H9 (cell line): ENCODE measurements at regions not wholly inside any gene's neighbourhood (a gene's known extent, or its start where the extent isn't known, plus 50 kb on each side); places are given as distances from the start of the nearest gene placed in this dataset.

Source experiments
- DNase-seq: peaks from one replicate; pipeline ENCODE4 v3.0.0-alpha.2; 2017
- H2AFZ ChIP-seq: one replicate; pipeline ENCODE4 v1.6.1; 2013; ENCODE audit warnings: mild to moderate bottlenecking, low read length, control low read depth, moderate library complexity
- H2AK5ac ChIP-seq: 2 replicates; pipeline ENCODE4 v1.6.1; 2013; ENCODE audit warnings: low read length, control low read depth, mixed read lengths; ENCODE audit not compliant: insufficient read length
- H2BK120ac ChIP-seq: one replicate; pipeline ENCODE4 v1.6.1; 2013; ENCODE audit warnings: low read depth, mild to moderate bottlenecking, low read length, control low read depth, inconsistent platforms; ENCODE audit not compliant: poor library complexity, severe bottlenecking
- H2BK12ac ChIP-seq: 2 replicates; pipeline ENCODE4 v1.6.1; 2013; ENCODE audit warnings: low read length, control low read depth, mixed read lengths, low read depth; ENCODE audit not compliant: insufficient read length
- H2BK15ac ChIP-seq: 2 replicates; pipeline ENCODE4 v1.6.1; 2013; ENCODE audit warnings: low read depth, low read length, control low read depth
- H2BK20ac ChIP-seq: one replicate; pipeline ENCODE4 v1.6.1; 2013; ENCODE audit warnings: low read depth, mild to moderate bottlenecking, low read length, control low read depth, inconsistent platforms; ENCODE audit not compliant: poor library complexity, severe bottlenecking
- H2BK5ac ChIP-seq: 2 replicates; pipeline ENCODE4 v1.6.1; 2013; ENCODE audit warnings: low read length, control low read depth, mixed read lengths; ENCODE audit not compliant: insufficient read length
- H3K14ac ChIP-seq: 2 replicates; pipeline ENCODE4 v1.6.1; 2013; ENCODE audit warnings: low read length, control low read depth; ENCODE audit not compliant: insufficient read depth
- H3K18ac ChIP-seq: 2 replicates; pipeline ENCODE4 v1.6.1; 2013; ENCODE audit warnings: low read depth, mild to moderate bottlenecking, mixed read lengths, low read length, control low read depth; ENCODE audit not compliant: insufficient read length
- H3K23ac ChIP-seq: 2 replicates; pipeline ENCODE4 v1.6.1; 2013; ENCODE audit warnings: low read length, control low read depth, mixed read lengths, low read depth; ENCODE audit not compliant: insufficient read length
- H3K23me2 ChIP-seq: 2 replicates; pipeline ENCODE4 v1.6.1; 2013; ENCODE audit warnings: low read depth, mild to moderate bottlenecking, mixed read lengths, low read length, control low read depth; ENCODE audit not compliant: insufficient read length, poor library complexity, severe bottlenecking
- H3K27ac ChIP-seq: 2 replicates; pipeline ENCODE4 v1.5.1; 2013; ENCODE audit warnings: low read length, control low read depth, mixed read lengths, low read depth; ENCODE audit not compliant: insufficient read length
- H3K27me3 ChIP-seq: 2 replicates; pipeline ENCODE4 v1.6.1; 2013; ENCODE audit warnings: low read length, control low read depth, inconsistent platforms; ENCODE audit not compliant: insufficient read depth
- H3K4ac ChIP-seq: 2 replicates; pipeline ENCODE4 v1.6.1; 2013; ENCODE audit warnings: low read depth, mild to moderate bottlenecking, control low read depth, inconsistent platforms, low read length, moderate library complexity
- H3K4me1 ChIP-seq: 2 replicates; pipeline ENCODE4 v1.6.1; 2013; ENCODE audit warnings: low read length, control low read depth, inconsistent platforms; ENCODE audit not compliant: insufficient read depth
- H3K4me2 ChIP-seq: 2 replicates; pipeline ENCODE4 v1.6.1; 2013; ENCODE audit warnings: low read length, control low read depth, mixed read lengths; ENCODE audit not compliant: insufficient read length, insufficient read depth
- H3K56ac ChIP-seq: 2 replicates; pipeline ENCODE4 v1.6.1; 2013; ENCODE audit warnings: low read depth, mild to moderate bottlenecking, mixed read lengths, low read length, control low read depth; ENCODE audit not compliant: insufficient read length
- H3K79me1 ChIP-seq: 2 replicates; pipeline ENCODE4 v1.6.1; 2013; ENCODE audit warnings: low read depth, mild to moderate bottlenecking, moderate library complexity, low read length, control low read depth, inconsistent platforms; ENCODE audit not compliant: insufficient read depth, poor library complexity, severe bottlenecking
- H3K79me2 ChIP-seq: 2 replicates; pipeline ENCODE4 v1.6.1; 2013; ENCODE audit warnings: low read length, control low read depth, inconsistent platforms; ENCODE audit not compliant: insufficient read depth
- H3K9ac ChIP-seq: 2 replicates; pipeline ENCODE4 v1.6.1; 2013; ENCODE audit warnings: low read length, control low read depth, mixed read lengths; ENCODE audit not compliant: insufficient read length; ENCODE audit errors: extremely low read depth
- H3K9me3 ChIP-seq: one replicate; pipeline ENCODE4 v1.6.1; 2013; ENCODE audit warnings: low read depth, low read length, inconsistent platforms; ENCODE audit not compliant: control insufficient read depth
- H3T11ph ChIP-seq: one replicate; pipeline ENCODE4 v1.6.1; 2013; ENCODE audit warnings: mild to moderate bottlenecking, low read length, control low read depth, inconsistent platforms
- H4K20me1 ChIP-seq: one replicate; pipeline ENCODE4 v1.6.1; 2013; ENCODE audit not compliant: control insufficient read depth, insufficient read length, insufficient read depth
- H4K5ac ChIP-seq: 2 replicates; pipeline ENCODE4 v1.6.1; 2013; ENCODE audit warnings: low read depth, mild to moderate bottlenecking, mixed read lengths, low read length, control low read depth; ENCODE audit not compliant: insufficient read length
- H4K8ac ChIP-seq: replicated peaks from 2 replicates; pipeline ENCODE4 v1.6.1; 2013; ENCODE audit warnings: low read length, control low read depth, mixed read lengths, low read depth; ENCODE audit not compliant: insufficient read length
- H4K91ac ChIP-seq: 2 replicates; pipeline ENCODE4 v1.6.1; 2013; ENCODE audit warnings: low read depth, mild to moderate bottlenecking, moderate library complexity, mixed read lengths, low read length, control low read depth; ENCODE audit not compliant: insufficient read length
- H3K27ac Mint-ChIP-seq, 3 experiments: 2 replicates in 2 of 3; 3 replicates in 1 of 3; pipeline ENCODE4 v1.8.0; 2020 to 2021; ENCODE audit warnings: mixed read lengths in 3 of 3, mild to moderate bottlenecking in 1 of 3, moderate library complexity in 1 of 3
- H3K27me3 Mint-ChIP-seq: 2 replicates; pipeline ENCODE4 v1.8.0; 2021; ENCODE audit warnings: low read depth, mild to moderate bottlenecking, moderate library complexity, mixed read lengths
- H3K36me3 Mint-ChIP-seq, 3 experiments: 2 replicates in 2 of 3; 3 replicates in 1 of 3; pipeline ENCODE4 v1.8.0; 2020 to 2021; ENCODE audit warnings: low read depth in 3 of 3, mixed read lengths in 3 of 3; ENCODE audit not compliant: insufficient read depth in 1 of 3
- H3K4me1 Mint-ChIP-seq, 2 experiments: 2 replicates each; pipeline ENCODE4 v1.8.0; 2020; ENCODE audit warnings: mixed read lengths in 2 of 2
- H3K4me3 Mint-ChIP-seq, 2 experiments: 2 replicates in 1 of 2; 3 replicates in 1 of 2; pipeline ENCODE4 v1.8.0; 2020 to 2021; ENCODE audit warnings: mild to moderate bottlenecking in 2 of 2, mixed read lengths in 2 of 2, moderate library complexity in 1 of 2
- H3K9me3 Mint-ChIP-seq, 2 experiments: 2 replicates in 1 of 2; 3 replicates in 1 of 2; pipeline ENCODE4 v1.8.0; 2020; ENCODE audit warnings: mild to moderate bottlenecking in 2 of 2, mixed read lengths in 2 of 2, moderate library complexity in 1 of 2
- whole genome bisulfite sequencing: extraction: QIAGEN DNeasy Blood & Tissue Kit; methylation state at CpG from one replicate; pipeline ENCODE4 v1.1.7; 2013; ENCODE audit warnings: missing lambda C conversion rate, low lambda C conversion rate, mixed read lengths; ENCODE audit not compliant: insufficient read length; ENCODE audit errors: extremely low coverage; 5-methylcytosine and 5-hydroxymethylcytosine counted together
- TF ChIP-seq, protein P1 (sequence below): fragments of 200-600 bp; sonication (generic); conservative IDR thresholded peaks from 3 replicates; pipeline ENCODE4 v1.8.0; 2021; ENCODE audit warnings: antibody characterized with exemption, mild to moderate bottlenecking

DNA sequence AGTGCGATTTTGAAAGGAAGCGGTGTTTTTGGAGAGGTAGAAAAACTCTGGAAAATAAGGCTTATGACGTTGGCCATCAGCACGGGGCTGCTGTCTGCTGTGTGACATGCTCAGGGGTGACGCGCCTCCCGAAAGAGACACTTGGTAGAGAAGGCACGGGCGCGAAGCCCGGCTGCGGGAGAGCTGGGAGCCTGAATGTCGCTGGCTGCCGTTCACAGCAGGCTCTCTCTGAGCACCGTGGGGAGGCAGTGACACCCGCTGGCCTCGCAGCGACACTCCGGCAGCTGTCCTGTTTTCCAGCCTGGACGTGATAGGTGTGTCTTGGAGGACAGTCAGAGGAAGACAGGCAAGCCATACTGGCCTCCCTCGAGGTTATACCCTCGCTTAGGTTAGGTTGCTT is 759.1 kb upstream of the RBFOX1 start:
- H3K4me2 ChIP-seq, result no peak overlapping the region
- H3K56ac ChIP-seq, result no peak overlapping the region
- no peak overlapping the region for H3K14ac ChIP-seq
- H3K27ac Mint-ChIP-seq, result no peak overlapping the region
- no peak overlapping the region for H3K18ac ChIP-seq
- H3K4me3 Mint-ChIP-seq, result no peak overlapping the region
- H4K20me1 ChIP-seq, result no peaks in the 10 kb centered on the region
- no peak overlapping the region for H2BK12ac ChIP-seq
- no peak overlapping the region for H4K8ac ChIP-seq
- H2AK5ac ChIP-seq, result no peak overlapping the region
- H3K9me3 Mint-ChIP-seq, result no peaks in the 10 kb centered on the region
- H3K4me1 Mint-ChIP-seq, result peaks cover 21 to 24% of the 10 kb centered on the region in 2 experiments
- H2BK20ac ChIP-seq, result no peak overlapping the region
- no peak overlapping the region for H4K5ac ChIP-seq
- no peak overlapping the region for H3K4ac ChIP-seq
- H3K79me2 ChIP-seq, result no peaks in the 10 kb centered on the region
- no peak overlapping the region for H2BK120ac ChIP-seq
- H4K91ac ChIP-seq, result no peak overlapping the region
- peaks cover 11% of the 10 kb centered on the region for H3K27me3 Mint-ChIP-seq
- TF ChIP-seq, protein P1, sequence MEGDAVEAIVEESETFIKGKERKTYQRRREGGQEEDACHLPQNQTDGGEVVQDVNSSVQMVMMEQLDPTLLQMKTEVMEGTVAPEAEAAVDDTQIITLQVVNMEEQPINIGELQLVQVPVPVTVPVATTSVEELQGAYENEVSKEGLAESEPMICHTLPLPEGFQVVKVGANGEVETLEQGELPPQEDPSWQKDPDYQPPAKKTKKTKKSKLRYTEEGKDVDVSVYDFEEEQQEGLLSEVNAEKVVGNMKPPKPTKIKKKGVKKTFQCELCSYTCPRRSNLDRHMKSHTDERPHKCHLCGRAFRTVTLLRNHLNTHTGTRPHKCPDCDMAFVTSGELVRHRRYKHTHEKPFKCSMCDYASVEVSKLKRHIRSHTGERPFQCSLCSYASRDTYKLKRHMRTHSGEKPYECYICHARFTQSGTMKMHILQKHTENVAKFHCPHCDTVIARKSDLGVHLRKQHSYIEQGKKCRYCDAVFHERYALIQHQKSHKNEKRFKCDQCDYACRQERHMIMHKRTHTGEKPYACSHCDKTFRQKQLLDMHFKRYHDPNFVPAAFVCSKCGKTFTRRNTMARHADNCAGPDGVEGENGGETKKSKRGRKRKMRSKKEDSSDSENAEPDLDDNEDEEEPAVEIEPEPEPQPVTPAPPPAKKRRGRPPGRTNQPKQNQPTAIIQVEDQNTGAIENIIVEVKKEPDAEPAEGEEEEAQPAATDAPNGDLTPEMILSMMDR, result peak; percentile 60
- no peak overlapping the region for H2AFZ ChIP-seq
- H3K23me2 ChIP-seq, result no peaks in the 10 kb centered on the region
- H3T11ph ChIP-seq, result no peak overlapping the region
- H3K23ac ChIP-seq, result no peak overlapping the region
- H3K9ac ChIP-seq, result no peak overlapping the region
- H3K79me1 ChIP-seq, result no peaks in the 10 kb centered on the region
- H3K27me3 ChIP-seq, result no peaks in the 10 kb centered on the region; the same call in 1 of the 2 replicates
- no CpG with 5 or more reads among the region's 22 CpGs for WGBS
- no peak overlapping the region for H3K27ac ChIP-seq
- H2BK5ac ChIP-seq, result no peak overlapping the region
- H2BK15ac ChIP-seq, result no peak overlapping the region
- peak; percentile 74 for DNase-seq
- H3K36me3 Mint-ChIP-seq, result no peaks in the 10 kb centered on the region
- H3K9me3 ChIP-seq, result no peaks in the 10 kb centered on the region
- H3K4me1 ChIP-seq, result no peaks in the 10 kb centered on the region
